AG09309 (cell line): ENCODE measurements at regions not wholly inside any gene's neighbourhood (a gene's known extent, or its start where the extent isn't known, plus 50 kb on each side); places are given as distances from the start of the nearest gene placed in this dataset.

Experiments
- DNase-seq: peaks from one replicate; pipeline ENCODE4 v3.0.0-alpha.2; 2010; ENCODE audit warnings: low read depth
- H3K4me3 ChIP-seq: 2 replicates; pipeline ENCODE4 v1.5.1; 2011; ENCODE audit warnings: mild to moderate bottlenecking, low read depth, low read length, moderate library complexity; ENCODE audit not compliant: control insufficient read depth
- TF ChIP-seq, protein P1 (sequence below): IDR thresholded peaks from 2 replicates; pipeline ENCODE4 v1.5.1; 2011; ENCODE audit warnings: mild to moderate bottlenecking, low read depth, low read length, inconsistent platforms; ENCODE audit not compliant: insufficient read depth, control insufficient read depth; ENCODE audit errors: missing control alignments

DNA sequence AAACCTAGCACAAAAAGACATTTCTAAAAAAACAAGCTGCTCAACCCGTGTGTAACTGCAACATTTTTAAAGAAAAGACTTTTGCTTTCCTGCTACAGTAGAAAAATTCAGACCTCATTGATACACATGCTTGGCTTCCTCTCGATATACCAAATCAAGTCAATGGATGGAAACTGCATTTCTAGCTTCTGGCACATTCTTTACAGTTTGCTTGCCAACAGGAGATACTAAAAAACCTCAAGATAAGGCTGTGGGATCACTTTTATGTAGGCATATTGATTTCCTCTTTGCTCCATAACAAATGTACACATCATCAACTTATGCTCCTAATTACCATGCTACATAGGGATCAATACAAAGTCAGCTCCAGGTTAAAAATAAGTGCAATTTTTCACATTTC is 178.4 kb downstream of the SIPA1L2 start:
- no peak for DNase-seq
- H3K4me3 ChIP-seq, result no peak overlapping the region
- TF ChIP-seq, protein P1, sequence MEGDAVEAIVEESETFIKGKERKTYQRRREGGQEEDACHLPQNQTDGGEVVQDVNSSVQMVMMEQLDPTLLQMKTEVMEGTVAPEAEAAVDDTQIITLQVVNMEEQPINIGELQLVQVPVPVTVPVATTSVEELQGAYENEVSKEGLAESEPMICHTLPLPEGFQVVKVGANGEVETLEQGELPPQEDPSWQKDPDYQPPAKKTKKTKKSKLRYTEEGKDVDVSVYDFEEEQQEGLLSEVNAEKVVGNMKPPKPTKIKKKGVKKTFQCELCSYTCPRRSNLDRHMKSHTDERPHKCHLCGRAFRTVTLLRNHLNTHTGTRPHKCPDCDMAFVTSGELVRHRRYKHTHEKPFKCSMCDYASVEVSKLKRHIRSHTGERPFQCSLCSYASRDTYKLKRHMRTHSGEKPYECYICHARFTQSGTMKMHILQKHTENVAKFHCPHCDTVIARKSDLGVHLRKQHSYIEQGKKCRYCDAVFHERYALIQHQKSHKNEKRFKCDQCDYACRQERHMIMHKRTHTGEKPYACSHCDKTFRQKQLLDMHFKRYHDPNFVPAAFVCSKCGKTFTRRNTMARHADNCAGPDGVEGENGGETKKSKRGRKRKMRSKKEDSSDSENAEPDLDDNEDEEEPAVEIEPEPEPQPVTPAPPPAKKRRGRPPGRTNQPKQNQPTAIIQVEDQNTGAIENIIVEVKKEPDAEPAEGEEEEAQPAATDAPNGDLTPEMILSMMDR, result no peak

DNA sequence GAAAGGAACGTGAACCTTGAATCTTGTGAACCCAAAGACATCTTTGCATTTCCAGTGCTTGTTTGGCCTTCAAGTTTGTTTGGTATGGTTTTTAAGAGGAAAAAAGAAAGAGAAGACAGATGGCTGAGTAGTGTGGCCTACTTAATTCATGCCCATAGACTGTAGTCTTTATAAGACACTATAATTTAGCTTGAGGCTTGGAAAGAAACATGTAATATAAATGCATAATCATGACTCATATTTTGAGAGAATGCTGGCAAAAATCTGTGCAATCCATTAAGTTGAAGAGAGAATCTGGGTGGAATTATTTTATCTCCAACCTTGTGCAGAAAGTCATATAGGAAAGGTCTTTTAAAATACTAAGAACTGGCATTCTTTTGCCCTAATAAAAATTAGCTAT is 179.3 kb downstream of the SIPA1L2 start:
- TF ChIP-seq, protein P1, result no peak
- DNase-seq, result no peak
- H3K4me3 ChIP-seq, result no peak overlapping the region

DNA sequence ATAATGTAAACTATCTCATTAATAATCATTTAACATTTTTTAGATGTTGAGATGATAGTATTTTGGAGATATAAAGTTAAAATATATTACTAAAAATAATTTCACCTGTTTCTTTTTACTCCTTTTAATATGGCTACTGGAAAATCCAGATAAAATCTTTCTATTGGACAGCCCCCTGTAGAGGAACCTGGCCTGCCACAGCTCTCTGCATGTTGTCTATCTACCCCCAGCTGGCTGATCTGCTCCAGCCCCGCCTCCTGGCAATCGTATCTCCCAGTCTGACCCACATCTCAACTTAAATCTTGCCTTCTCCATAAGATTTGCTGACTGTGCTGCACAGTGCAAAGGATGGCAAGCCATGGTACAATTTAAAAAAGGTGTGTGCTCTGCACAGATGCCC is 182.8 kb downstream of the SIPA1L2 start:
- no peak for DNase-seq
- no peak overlapping the region for H3K4me3 ChIP-seq
- TF ChIP-seq, protein P1, result no peak

DNA sequence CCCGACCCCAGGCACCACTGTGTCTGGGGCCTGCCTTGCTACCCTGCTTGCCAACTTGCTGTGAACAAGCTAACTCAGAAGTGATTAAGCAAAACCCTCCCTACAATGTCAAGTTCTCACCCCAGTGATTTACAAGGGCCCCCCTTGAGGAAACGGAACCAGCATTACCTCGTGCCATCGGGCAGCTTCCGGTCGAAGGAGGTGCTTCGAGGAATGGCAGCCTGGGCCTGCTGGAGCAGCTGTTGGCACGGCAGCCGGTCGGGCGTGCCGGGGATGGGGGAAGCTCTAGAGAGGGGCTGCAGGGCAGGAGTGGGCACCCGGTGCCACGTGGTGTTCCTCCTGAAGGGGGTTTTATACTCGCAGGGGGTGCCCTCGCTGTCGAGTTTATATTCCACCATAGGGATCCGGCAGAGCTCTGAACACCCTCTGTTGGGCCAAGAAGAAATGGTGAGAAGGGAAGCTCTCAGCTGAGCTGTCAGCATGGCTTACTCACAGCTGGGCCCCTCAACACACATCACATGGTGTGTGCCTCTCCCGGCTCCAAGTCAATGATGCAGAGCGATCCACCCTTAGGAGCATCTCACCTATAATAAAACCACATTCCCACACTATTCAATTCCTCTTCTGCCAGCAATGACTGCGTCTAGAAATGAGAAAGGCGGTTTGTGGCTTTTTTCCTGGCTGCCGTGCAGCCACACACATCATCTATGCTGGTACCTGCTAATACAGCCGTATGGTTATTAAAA is 184.4 kb downstream of the SIPA1L2 start:
- H3K4me3 ChIP-seq, result no peak overlapping the region
- TF ChIP-seq, protein P1, result no peak
- DNase-seq, result no peak

DNA sequence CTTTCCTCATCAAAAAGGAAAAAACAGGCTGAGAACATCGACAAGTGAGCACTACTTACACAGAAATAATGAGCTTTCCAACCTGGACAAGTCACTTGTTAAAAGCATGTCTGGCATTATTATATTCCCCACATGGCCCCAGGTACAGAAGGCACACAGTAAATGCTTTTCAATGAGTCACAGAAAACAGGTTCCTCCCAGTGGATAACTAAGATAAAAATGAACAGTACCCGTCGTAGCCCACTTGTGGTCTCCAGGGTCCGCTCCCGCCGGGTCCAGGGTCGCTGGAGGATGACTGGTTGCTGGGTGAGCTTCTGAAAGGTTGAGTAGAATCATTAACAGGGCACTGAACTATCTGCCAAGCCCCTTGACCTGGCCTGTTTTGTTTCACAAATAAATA is 186.6 kb downstream of the SIPA1L2 start:
- TF ChIP-seq, protein P1, result no peak
- no peak for DNase-seq
- H3K4me3 ChIP-seq, result no peak overlapping the region

DNA sequence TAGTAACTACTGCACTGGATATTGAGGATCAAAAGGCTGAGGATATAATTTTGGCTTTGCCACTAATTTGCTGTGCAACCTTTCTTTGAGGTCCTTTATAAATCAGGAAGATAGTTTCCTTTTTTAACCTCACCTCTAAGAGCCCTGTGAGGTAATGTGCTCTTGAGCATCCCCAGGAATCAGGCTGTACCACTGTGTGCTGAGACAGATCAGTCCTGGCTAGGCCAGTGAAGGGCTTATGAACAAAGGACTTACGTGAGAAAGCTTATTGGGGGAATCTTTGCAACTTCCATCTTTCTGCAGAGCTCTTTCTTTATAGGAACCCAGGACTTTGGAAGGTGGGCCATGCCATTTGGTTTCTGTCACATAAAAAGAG is 188.9 kb downstream of the SIPA1L2 start:
- DNase-seq, result no peak
- TF ChIP-seq, protein P1, result no peak
- H3K4me3 ChIP-seq, result no peak overlapping the region
